ENCODE measurements at regions not wholly inside any gene's neighbourhood (a gene's known extent, or its start where the extent isn't known, plus 50 kb on each side); places are given as distances from the start of the nearest gene placed in this dataset.

- no peak for DNase-seq
These were observed 175.8 kb upstream of the GAS1 start for GRCh38 chr9:87122947-87123685.

DNA sequence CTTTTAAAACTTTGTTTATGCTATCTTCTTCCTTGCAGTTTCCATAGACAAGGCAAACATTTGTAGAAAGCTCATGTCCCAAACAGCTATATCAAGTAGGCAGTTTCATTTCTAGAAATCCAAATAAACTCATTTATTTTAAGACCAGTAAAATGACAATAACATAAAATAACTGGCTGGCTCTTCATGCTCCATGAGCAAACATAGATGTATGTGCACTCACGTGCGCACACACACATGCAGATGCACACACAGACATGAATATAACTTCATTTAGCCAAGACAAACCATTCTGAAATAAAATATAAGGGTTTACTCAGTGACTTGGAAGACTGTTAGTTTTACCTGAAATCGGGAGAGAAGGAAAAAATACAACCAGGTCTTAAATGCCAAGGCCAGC lies 176.5 kb upstream of the GAS1 start:
- DNase-seq = no peak

DNA sequence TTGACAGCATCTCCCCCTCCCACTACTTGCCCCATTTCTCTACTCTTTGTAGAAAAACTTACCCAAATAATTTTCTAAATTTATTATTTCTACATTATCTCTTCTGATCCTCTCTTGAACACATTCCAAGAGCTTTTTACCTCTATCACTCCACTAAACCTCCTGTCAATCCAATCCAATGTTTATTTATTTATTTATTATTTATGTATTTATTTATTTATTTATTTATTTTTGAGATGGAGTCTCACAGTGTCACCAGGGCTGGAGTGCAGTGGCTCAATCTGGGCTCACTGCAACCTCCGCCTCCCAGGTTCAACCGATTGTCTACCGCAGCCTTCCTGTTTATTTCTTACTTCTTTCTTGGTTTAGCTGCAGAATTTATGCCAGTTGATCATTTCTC lies 178.5 kb upstream of the GAS1 start:
- DNase-seq = no peak

DNA sequence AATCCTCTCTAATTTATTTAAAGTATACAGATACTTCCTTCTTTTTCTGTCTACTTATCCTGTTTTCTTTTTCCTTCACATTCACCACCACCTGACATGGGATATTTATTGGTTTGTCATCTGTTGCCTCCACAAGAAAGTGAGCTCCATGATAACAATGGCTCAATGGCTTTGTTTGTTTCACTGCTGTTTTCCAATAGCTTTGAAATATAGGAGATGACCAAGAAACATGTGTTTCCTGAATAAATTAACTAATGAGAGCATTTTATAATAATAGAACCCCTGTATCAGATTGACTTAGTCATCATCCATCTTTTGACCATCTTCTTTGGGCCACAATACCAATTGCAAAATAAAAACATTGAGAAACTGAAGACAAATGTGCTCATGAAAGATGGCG lies 180.2 kb upstream of the GAS1 start:
- DNase-seq = no peak

DNA sequence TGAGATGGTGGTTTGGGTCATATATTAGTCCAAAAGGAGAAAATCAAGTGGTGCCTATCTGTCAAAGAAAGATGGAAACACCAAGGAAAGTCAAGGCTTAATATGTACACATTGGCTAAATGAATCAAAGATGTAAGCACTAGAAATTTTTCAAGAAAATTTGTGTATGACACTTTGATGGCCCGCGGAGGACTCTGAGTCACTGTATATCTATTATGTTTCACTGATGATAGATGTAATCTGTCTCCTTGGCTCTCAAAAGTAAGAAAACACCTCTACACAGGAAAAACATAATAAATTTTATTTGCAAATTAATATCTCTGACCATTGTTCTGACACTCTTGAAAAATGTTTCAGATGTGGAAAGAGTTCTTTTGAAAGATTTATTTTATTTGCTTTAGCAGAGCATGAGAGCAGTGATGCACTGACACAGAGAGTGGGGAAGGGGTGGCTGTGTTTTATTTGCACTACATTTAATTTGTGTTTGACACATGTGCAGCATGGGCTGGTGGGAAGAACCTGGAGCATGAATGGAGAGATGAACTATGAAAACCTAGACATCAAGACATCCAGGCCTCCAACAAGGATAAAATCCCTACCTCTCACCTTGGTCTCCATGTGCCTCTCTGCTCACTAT lies 180.8 kb upstream of the GAS1 start:
- DNase-seq = no peak

DNA sequence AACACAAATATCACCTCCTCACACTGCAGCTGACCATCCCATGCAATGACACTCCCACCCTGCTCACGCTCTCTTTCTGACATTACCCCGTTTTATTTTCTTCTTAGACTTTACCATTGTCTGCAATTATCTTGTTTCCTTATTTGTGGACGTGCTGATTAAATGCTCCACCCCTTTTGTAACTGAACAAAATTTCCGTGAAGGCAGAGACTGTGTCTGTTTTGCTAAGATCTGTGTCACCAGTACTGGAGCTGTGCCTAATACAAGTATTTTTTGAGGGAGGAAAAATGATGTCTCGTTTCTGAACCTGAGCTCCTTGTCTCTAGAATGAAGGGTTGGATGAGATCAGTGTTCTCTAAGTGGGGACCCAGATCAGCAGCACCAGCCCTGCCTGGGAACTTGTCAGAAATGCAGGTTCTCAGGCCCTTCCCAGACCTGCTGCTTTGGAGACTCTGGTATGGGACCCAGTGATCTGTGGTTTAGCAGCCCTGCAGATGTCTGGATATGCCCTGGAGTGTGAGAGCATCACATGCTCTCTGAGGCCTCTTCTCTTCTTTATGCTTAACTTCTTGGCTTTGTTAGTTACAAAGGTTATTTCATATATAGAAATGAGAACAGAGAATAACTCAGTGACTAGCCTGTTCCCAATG lies 181.7 kb upstream of the GAS1 start:
- no peak for DNase-seq

DNA sequence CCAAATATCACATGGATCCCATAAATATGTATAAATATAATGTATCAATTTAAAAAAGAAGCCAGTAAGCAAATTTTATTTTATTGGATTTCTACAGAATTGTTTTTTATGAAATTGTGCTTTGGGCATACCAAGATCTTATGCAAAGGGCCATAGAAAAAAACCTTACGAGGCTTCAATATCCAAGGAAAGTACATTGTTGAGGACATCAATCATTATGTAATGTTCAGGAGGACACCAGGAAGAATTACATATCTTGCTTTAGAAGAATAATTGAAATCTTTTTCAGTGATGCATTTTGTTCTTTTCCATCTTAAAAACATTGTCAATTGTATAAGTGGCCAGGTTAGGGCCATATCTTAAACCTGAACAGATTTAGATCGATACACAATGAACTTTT lies 187.8 kb upstream of the GAS1 start:
- DNase-seq = no peak

GRCh38 chr9:87137718-87138117 lies 190.4 kb upstream of the GAS1 start:
- no peak for DNase-seq

GRCh38 chr9:87138128-87139040 lies 191.1 kb upstream of the GAS1 start:
- DNase-seq = no peak

DNA sequence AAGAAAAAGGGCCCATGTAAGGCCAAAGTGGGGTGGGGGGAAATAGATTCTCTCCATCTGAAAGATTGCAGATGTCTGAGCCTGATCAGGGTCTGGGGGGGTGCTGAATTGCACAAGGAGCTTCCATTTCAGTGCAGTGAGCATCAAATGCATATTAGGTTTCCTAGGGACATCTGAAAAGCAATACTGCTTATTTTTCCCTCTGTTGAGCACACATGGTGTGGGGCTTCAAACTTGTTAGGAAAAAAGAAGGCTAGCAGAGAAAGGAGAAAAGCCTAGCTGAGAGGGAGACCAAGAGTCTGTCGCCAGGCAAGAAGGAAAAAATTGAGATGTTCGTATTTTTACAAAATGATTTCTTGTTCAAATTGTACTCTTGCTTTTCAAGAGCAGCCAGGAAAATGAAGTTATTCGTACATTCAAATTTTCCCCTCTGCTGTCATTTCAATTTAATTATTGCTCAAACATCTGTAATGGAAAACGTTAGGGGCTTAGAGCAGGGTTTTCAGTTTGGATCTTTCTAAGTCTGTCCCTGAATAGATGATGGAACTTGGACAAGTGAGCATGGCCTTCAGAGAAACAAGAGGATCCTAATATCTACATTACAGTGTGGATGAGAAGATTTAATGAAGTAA lies 191.9 kb upstream of the GAS1 start:
- DNase-seq = no peak

GRCh38 chr9:87140142-87140541 lies 192.8 kb upstream of the GAS1 start:
- no peak for DNase-seq

DNA sequence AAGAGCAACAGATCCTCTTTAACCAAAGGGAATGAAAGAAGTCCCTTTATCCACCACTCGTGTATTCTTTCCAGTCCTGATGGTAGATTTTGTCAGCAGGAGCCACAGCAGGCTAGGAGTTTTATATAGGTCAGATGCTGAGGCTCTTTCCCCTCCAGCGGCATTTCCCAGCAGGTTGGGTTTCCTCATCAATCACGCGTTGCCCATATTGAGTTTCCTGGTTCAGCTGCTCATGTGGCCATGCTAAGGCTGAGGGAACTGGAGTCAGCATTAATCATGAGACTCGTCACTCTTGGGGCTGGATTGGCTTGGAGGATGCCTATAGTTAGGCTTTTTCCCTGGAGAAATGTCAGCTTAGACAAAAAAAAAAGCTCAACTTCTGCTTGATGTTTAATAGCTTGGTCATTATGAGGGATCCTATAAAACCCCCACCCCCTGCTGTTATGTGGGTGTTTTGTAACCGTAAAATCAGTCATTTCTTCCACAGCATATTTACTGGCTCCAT lies 193.4 kb upstream of the GAS1 start:
- DNase-seq = no peak

GRCh38 chr9:87141124-87141523 lies 193.8 kb upstream of the GAS1 start:
- no peak for DNase-seq

GRCh38 chr9:87146933-87147332 lies 199.6 kb upstream of the GAS1 start:
- DNase-seq = no peak

GRCh38 chr9:87147839-87148238 lies 200.5 kb upstream of the GAS1 start:
- DNase-seq = no peak

DNA sequence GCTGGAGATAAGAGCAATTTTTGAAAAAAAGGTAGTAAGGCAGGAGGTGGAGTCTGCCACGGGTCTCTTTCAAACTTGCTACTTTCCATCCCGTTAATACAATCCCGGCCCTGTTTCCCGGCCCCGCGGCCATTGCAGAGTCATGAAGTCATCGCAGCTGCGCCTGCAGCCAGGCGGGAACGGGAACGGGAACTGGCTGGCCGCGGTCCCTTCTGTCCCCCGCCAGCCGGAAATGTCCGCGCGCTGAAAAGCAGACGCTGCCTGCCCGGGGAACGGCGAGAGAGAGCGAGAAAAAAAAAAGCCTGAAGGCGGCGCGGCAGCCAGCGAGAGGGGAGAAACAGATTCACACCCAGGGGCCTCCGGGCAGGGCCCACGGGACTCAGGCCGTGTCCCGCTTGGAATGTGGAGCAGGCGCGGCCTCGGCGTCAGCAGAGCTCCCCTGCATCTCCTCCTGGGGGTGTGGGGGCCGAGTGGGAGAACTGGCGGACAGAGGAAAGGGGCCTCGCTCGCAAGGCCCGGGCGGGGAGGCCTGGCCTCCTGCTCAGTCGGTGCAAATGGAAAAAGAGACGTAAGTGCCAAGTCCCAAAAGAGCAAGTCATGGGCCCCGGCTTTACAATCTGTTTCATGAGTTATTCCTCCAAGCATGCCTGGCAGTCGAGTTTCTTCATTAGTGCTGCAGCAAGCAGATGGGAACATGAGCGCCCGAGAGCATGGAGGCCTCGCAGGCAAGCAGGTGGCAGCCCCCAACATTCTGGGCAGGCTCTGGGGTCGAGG lies 201.2 kb upstream of the GAS1 start:
- no peak for DNase-seq

- DNase-seq = no peak
These were observed 202.5 kb upstream of the GAS1 start for GRCh38 chr9:87149799-87150198.

DNA sequence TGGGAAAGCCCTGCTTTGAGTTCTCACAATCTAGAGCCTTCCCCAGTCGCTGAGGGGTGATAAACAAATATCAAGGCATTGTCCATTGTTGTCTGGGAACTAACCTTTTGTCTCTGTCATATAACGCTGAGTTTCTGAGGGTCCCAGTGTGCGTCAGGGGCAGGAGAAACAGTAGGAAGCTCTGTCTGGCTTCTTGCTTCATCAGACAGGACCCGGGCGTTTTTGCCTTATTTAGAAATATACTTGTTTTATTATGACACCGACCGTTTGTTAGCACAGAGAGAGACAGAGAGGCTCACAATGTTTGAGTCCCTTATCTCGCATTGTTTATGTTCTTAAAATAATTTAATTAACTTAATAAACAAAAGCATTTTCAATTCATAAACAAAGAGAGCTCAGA lies 204.9 kb upstream of the GAS1 start:
- no peak for DNase-seq

DNA sequence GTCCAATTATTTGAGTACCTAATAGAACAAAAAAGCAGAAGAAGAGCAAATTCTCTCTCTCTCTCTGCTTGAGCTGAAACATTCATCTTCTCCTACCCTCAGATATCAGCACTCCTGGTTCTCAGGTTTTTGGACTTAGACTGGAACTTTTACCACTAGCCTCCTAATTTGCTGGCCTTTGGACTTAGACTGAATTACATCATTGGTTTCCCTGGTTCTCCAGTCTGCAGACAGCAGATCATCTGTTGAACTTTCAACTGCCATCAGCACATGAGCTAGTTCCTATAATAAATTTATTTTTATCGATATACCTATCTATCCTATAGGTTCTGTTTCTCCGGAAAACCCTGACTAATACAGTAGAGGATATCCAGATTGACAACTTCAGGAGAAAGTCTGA lies 208.9 kb upstream of the GAS1 start:
- no peak for DNase-seq

- no peak for DNase-seq
These were observed 210.2 kb upstream of the GAS1 start for GRCh38 chr9:87157366-87158031.

GRCh38 chr9:87158765-87159164 lies 211.5 kb upstream of the GAS1 start:
- DNase-seq = no peak

All from activated CD8-positive, alpha-beta memory T cell treated with anti-CD3 and anti-CD28 coated beads for 24 hours (primary cell).